ENCODE measurements at regions not wholly inside any gene's neighbourhood (a gene's known extent, or its start where the extent isn't known, plus 50 kb on each side); places are given as distances from the start of the nearest gene placed in this dataset.
"Not testable (repeated sequence)": the region's sequence is repeated elsewhere in the genome, so short reads cannot be mapped to it uniquely, and the experiment has no call there.

DNA sequence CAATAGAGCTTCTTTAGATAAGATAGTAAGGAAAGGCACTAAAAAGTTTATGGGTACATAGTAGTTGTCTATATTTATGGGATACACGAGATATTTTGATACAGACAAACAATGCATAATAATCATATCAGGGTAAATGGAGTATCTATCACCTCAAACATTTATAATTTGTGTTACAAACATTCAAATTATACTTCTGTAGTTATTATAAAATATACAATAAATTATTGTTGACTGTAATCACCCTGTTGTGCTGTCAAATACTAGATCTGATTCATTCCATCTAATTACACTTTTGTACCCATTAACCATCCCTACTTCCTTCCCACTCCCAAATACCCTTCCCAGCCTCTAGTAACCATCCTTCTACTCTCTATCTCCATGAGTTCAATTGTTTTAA is 179.7 kb downstream of the FOXG1 start:
- no peak for DNase-seq (ENCODE audit: low spot score)

GRCh38 chr14:28949503-28949902 is 182.9 kb downstream of the FOXG1 start:
- DNase-seq (ENCODE audit: low spot score) = no peak

DNA sequence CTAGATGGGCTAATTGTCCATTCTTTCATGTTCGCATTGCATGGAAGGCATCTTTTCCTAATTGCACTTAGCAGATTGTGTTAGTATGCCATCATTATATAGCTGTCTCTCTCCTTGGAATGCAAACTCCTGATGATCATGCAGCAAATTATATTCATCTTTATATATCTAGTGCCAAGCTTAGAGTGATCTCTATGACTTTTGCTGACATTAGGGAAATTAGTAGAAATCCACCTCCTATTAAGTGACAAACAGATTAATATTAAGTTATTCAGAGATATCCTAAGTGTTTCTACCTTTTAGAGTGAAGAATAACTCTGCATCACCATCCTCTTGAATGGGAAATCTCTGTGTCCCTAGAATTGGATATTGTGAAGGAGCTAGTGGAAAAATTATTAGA is 185.6 kb downstream of the FOXG1 start:
- DNase-seq (ENCODE audit: low spot score) = no peak

GRCh38 chr14:28952666-28953065 is 186.1 kb downstream of the FOXG1 start:
- DNase-seq (ENCODE audit: low spot score) = no peak

GRCh38 chr14:28953973-28954372 is 187.4 kb downstream of the FOXG1 start:
- no peak for DNase-seq (ENCODE audit: low spot score)

- DNase-seq (ENCODE audit: low spot score) = no peak
Observed at GRCh38 chr14:28966416-28967233, 200.0 kb downstream of the FOXG1 start.

DNA sequence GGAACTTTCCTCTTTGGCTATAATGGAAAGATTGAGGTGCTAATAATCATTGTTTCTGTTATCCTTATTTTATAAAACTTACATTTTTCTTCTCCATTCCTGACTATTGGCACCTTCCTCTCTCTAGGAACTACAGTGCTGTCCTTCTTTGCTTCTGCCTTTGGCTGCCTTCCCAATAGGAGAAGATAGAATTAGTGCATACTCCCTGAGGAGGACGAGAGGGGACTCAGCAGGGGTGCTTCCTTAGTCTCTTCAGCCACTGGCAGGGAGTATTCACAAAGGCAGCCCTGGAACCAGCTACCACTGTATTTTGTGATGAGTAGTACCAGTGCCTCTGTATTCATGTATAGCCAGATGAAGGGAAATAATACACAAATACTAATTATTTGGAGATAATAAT is 208.5 kb downstream of the FOXG1 start:
- DNase-seq (ENCODE audit: low spot score) = no peak

DNA sequence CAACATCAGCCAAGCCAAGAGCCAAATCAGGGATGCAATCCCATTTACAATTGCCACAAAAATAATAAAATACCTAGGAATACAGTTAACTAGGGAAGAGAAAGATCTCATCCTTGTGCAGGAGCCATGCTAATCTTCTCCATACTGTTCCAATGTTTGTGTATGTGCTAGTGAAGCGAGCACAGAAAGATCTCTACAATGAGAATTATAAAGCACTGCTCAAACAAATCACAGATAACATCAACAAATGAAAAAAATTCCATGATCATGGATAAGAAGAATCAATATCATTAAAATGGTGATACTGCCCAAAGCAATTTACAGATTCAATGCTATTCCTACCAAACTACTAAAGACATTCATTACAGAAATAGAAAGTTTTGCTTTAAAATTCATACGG is 215.6 kb downstream of the FOXG1 start:
- DNase-seq (ENCODE audit: low spot score) = no peak

DNA sequence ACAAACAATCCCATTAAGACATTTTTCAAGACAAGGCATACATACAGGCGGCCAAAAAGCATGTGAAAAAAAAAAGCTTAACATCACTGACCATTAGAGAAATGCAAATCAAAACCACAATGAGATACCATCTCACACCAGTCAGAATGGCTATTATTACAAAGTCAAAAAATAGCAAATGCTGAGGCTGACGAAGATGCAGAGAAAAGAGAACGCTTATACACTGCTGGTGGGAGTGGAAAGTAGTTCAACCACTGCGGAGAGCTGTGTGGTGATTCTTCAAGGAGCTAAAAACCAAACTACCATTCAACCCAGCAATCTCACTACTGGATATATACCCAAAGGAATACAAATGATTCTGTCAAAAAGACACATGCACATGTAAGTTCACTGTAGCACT is 216.7 kb downstream of the FOXG1 start:
- DNase-seq (ENCODE audit: low spot score) = no peak

GRCh38 chr14:28987516-28987915 is 220.9 kb downstream of the FOXG1 start:
- no peak for DNase-seq (ENCODE audit: low spot score)

DNA sequence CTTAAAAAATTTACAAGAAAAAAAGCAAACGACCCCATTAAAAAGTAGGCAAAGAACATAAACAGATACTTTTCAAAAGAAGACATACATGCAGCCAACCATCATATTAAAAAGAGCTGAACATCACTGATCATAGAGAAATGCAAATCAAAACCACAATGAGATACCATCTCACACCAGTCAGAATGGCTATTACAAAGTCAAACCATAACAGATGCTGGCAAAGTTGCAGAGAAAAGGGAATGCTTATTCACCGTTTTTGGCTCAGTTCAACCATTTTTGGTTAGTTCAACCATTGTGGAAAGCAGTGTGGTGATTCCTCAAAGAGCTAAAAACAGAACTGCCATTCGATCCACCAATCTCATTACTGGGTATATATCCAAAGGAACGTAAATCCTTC is 230.6 kb downstream of the FOXG1 start:
- not testable (repeated sequence) for DNase-seq (ENCODE audit: low spot score)

DNA sequence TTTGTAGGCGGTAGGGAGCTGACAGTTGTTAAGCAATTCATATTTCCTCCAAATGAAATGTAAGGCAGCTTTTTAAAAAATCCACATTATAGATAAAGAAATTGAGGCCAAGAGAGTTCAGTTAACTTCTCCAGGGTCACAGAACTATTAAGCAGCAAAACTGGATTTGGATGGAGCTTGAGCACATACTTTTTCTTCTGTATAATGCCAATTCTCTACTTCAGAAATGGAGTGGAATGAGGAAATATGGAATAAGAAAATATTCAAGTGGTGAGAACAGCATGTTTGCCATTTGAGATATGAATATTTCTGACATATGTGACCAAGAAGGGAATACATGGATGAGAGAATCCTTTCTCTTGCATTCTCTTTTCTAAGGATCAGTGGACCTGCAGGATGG is 233.1 kb downstream of the FOXG1 start:
- DNase-seq (ENCODE audit: low spot score) = no peak

- DNase-seq (ENCODE audit: low spot score) = no peak
Observed at GRCh38 chr14:29005647-29006046, 239.1 kb downstream of the FOXG1 start.

DNA sequence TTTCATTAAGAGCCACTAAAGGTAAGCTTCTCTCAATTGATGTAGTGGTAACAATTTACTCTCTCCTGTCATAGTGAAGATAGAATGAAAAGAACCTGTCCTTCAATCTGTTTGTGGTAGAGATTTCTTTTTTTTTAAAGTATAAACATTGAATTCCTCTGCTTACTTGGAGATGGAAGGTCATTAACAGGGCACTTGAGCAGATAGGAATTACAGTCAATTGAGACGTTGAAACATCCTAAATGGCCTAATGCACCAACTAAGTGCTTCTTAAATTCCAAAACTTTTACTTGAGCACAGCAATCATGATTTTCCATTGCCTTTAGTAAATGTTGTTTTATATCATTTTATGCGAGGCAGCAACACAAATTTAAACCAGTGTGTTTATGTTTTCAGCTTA is 241.4 kb downstream of the FOXG1 start:
- DNase-seq (ENCODE audit: low spot score) = no peak

- peak; percentile 32 for DNase-seq (ENCODE audit: low spot score)
Observed at GRCh38 chr14:29016050-29016900, 249.7 kb downstream of the FOXG1 start.

DNA sequence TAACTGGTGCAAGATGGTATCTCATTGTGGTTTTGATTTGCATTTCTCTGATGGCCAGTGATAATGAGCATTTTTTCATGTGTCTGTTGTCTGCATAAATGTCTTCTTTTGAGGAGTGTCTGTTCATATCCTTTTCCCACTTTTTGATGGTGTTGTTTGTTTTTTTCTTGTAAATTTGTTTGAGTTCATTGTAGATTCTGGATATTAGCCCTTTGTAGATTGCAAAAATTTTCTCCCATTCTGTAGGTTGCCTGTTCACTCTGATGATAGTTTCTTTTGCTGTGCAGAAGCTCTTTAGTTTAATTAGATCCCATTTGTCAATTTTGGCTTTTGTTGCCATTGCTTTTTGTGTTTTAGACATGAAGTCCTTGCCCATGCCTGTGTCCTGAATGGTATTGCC is 256.9 kb downstream of the FOXG1 start:
- not testable (repeated sequence) for DNase-seq (ENCODE audit: low spot score)

GRCh38 chr14:29027441-29027840 is 260.9 kb downstream of the FOXG1 start:
- not testable (repeated sequence) for DNase-seq (ENCODE audit: low spot score)

- not testable (repeated sequence) for DNase-seq (ENCODE audit: low spot score)
Observed at GRCh38 chr14:29027941-29028705, 261.5 kb downstream of the FOXG1 start.

GRCh38 chr14:29028973-29029582 is 262.5 kb downstream of the FOXG1 start:
- DNase-seq (ENCODE audit: low spot score) = peak; percentile 5

DNA sequence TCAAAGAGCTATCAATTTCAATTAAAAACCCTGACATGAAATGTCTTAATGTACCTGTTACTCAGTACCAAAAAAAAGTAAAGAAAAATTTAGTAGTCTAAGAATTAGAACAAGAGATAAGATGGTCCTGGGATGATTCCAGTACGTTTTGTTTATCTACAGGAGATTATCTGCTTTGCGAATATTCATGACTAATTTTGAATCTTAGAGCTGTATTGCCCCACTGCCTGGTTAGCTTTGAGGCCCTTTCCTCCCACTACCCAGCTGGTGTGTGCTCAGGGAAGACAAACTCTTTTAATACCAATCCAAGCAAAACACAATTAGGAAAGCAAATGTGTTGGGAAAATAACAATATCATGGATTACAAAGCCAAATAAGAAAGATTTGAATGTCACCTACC is 263.5 kb downstream of the FOXG1 start:
- DNase-seq (ENCODE audit: low spot score) = no peak

DNA sequence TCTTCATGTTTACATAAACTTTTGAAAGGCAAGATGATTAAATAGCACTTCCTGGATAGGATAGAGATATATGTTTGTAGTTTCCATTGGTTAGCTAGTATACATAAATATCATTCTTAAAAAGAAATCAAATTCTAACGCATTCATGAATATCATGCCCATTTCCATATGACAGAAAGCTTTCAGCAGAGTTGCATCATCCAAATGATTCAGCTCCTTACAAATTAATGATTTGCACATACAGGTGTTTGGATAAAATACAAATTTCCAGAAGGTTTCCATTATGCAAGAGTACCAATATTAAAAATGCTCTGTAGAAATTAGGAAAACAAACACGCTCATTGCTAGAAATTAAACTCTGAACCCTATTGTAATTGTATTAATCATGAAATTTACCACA is 264.4 kb downstream of the FOXG1 start:
- DNase-seq (ENCODE audit: low spot score) = no peak

DNA sequence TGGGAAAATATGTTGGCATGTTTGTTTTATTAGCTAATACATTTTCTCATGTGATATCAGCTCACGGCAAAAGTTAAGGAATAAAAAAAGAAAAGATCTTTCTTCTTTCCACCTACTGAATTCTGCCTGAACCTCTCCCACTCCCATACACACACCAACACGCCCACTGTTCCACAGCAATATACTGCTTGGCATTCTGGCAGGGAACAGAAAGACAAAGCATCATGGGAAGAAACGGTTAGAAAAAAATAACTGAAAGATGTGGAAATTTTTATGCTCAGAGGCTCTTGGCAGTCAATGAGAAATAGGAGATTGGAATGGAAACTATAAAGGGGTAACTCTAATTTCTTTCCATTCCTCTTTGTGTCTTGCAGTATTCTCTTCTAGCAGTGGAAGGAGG is 268.5 kb downstream of the FOXG1 start:
- no peak for DNase-seq (ENCODE audit: low spot score)

Data from HT-29 (cell line).